Liver (tissue), 8 donors: ENCODE measurements at regions not wholly inside any gene's neighbourhood (a gene's known extent, or its start where the extent isn't known, plus 50 kb on each side); places are given as distances from the start of the nearest gene placed in this dataset.

Experiments
- DNase-seq: peaks from one replicate; pipeline ENCODE4 v3.0.0-alpha.2; 2017; ENCODE audit warnings: low spot score
- H3K27ac ChIP-seq, 2 donors: one replicate each; pipeline ENCODE4 v1.7.0; 2013; ENCODE audit warnings: inconsistent platforms in 2 of 2, low read length in 2 of 2, control low read depth in 1 of 2, low read depth in 1 of 2, mild to moderate bottlenecking in 1 of 2
- H3K27me3 ChIP-seq, 4 donors: one replicate each; pipeline versions ENCODE4 v1.6.1 to v1.7.0; 2013; ENCODE audit warnings: low read length in 3 of 4, inconsistent platforms in 1 of 4, mild to moderate bottlenecking in 1 of 4, moderate library complexity in 1 of 4; ENCODE audit not compliant: control insufficient read depth in 4 of 4, insufficient read depth in 4 of 4
- H3K36me3 ChIP-seq, 4 donors: one replicate each; pipeline versions ENCODE4 v1.6.1 to v1.7.0; 2013; ENCODE audit warnings: low read length in 3 of 4, mild to moderate bottlenecking in 3 of 4, low read depth in 1 of 4, moderate library complexity in 1 of 4; ENCODE audit not compliant: control insufficient read depth in 4 of 4, insufficient read depth in 3 of 4
- H3K4me1 ChIP-seq, 4 donors: one replicate each; pipeline versions ENCODE4 v1.6.1 to v1.7.0; 2013; ENCODE audit warnings: low read length in 3 of 4, mild to moderate bottlenecking in 3 of 4, moderate library complexity in 1 of 4; ENCODE audit not compliant: control insufficient read depth in 4 of 4, insufficient read depth in 4 of 4
- H3K4me3 ChIP-seq, 3 donors: one replicate each; pipeline versions ENCODE4 v1.6.1 to v1.7.0; 2013; ENCODE audit warnings: low read length in 3 of 3, control low read depth in 1 of 3, low read depth in 1 of 3, mild to moderate bottlenecking in 1 of 3
- H3K9ac ChIP-seq, 2 donors: one replicate each; pipeline ENCODE4 v1.7.0; 2013; ENCODE audit warnings: low read length in 2 of 2, mild to moderate bottlenecking in 2 of 2, moderate library complexity in 2 of 2, control low read depth in 1 of 2, low read depth in 1 of 2
- H3K9me3 ChIP-seq, 4 donors: one replicate each; pipeline versions ENCODE4 v1.6.1 to v1.7.0; 2013; ENCODE audit warnings: low read length in 3 of 4; ENCODE audit not compliant: control insufficient read depth in 4 of 4
- ATF3 ChIP-seq: IDR thresholded peaks from 2 replicates; pipeline ENCODE4 v1.6.1; 2016; ENCODE audit warnings: antibody characterized with exemption
- CTCF ChIP-seq: fragments of 150-350 bp; IDR thresholded peaks from 2 replicates; pipeline ENCODE4 v1.5.1; 2017; ENCODE audit warnings: improper control_type of control experiment, low read depth, low read length; ENCODE audit not compliant: missing input control
- FOXA1 ChIP-seq: IDR thresholded peaks from 2 replicates; pipeline ENCODE4 v1.6.1; 2016; ENCODE audit warnings: antibody characterized with exemption
- FOXA2 ChIP-seq: IDR thresholded peaks from 2 replicates; pipeline ENCODE4 v1.6.1; 2016; ENCODE audit warnings: antibody characterized with exemption
- GABPA ChIP-seq, 2 donors: IDR thresholded peaks in 1 of 2; conservative IDR thresholded peaks in 1 of 2; 2 replicates each; pipeline ENCODE4 v1.6.1; 2016; ENCODE audit warnings: antibody characterized with exemption in 2 of 2, mild to moderate bottlenecking in 1 of 2, moderate library complexity in 1 of 2
- HNF4A ChIP-seq, 2 donors: conservative IDR thresholded peaks; 2 replicates each; pipeline ENCODE4 v1.6.1; 2016; ENCODE audit warnings: antibody characterized with exemption in 2 of 2, mild to moderate bottlenecking in 2 of 2
- HNF4G ChIP-seq: IDR thresholded peaks from 2 replicates; pipeline ENCODE4 v1.6.1; 2016; ENCODE audit warnings: antibody characterized with exemption
- MAX ChIP-seq: IDR thresholded peaks from 2 replicates; pipeline ENCODE4 v1.6.1; 2016; ENCODE audit warnings: antibody characterized with exemption
- NR2F2 ChIP-seq: IDR thresholded peaks from 2 replicates; pipeline ENCODE4 v1.6.1; 2016; ENCODE audit warnings: antibody characterized with exemption
- REST ChIP-seq: IDR thresholded peaks from 2 replicates; pipeline ENCODE4 v1.6.1; 2016; ENCODE audit warnings: antibody characterized with exemption, mild to moderate bottlenecking
- SP1 ChIP-seq: IDR thresholded peaks from 2 replicates; pipeline ENCODE4 v1.6.1; 2018; ENCODE audit warnings: antibody characterized with exemption, mild to moderate bottlenecking
- TAF1 ChIP-seq: conservative IDR thresholded peaks from 2 replicates; pipeline ENCODE4 v1.6.1; 2016; ENCODE audit warnings: antibody characterized with exemption, mild to moderate bottlenecking
- YY1 ChIP-seq: IDR thresholded peaks from 2 replicates; pipeline ENCODE4 v1.6.1; 2016; ENCODE audit warnings: antibody characterized with exemption, mild to moderate bottlenecking
- ZBTB33 ChIP-seq: IDR thresholded peaks from 2 replicates; pipeline ENCODE4 v1.6.1; 2016; ENCODE audit warnings: antibody characterized with exemption
- WGBS: extraction: QIAGEN DNeasy Blood & Tissue Kit; methylation state at CpG from one replicate; pipeline ENCODE4 v1.1.7; 2013; 5-methylcytosine and 5-hydroxymethylcytosine counted together
- donor health status: healthy.
- donor health status: healthy.
- donor health status: healthy.
- donor health status: healthy.
- donor health status: healthy.

- no peak for TF ChIP-seq GABPA (IDR thresholded peaks at IDR 0.05 in 1 of 2, conservative IDR thresholded peaks at IDR 0.05 in 1 of 2)
- TF ChIP-seq TAF1: no peak
- no peak for TF ChIP-seq REST
- no peak for TF ChIP-seq MAX
- no peak for TF ChIP-seq FOXA2
- TF ChIP-seq ZBTB33: no peak
- no peak for TF ChIP-seq FOXA1
- no peak for TF ChIP-seq HNF4G
- TF ChIP-seq SP1: no peak
- no peak for TF ChIP-seq ATF3
- Histone ChIP-seq H3K27ac (peak overlapping the region in 1 of 2 donors; percentile 63), H3K9me3 (no peaks in the 10 kb centered on the region), H3K4me1 (no peaks in the 10 kb centered on the region), H3K27me3 (no peaks in the 10 kb centered on the region), H3K4me3 (no peak overlapping the region), H3K9ac (no peak overlapping the region), H3K36me3 (no peaks in the 10 kb centered on the region)
- 80% methylated on average over 3 of the region's 3 CpGs for WGBS
- DNase-seq: no peak
These were observed 180.9 kb upstream of the ANKRD55 start for GRCh38 chr5:56414066-56414465.

- Histone ChIP-seq H3K9me3 (no peaks in the 10 kb centered on the region), H3K27ac (peak overlapping the region in 1 of 2 donors; percentile 7), H3K27me3 (no peaks in the 10 kb centered on the region), H3K36me3 (no peaks in the 10 kb centered on the region), H3K4me1 (no peaks in the 10 kb centered on the region), H3K4me3 (no peak overlapping the region), H3K9ac (no peak overlapping the region)
- no peak for DNase-seq
- WGBS: 67% methylated on average over 4 of the region's 4 CpGs
- TF ChIP-seq CTCF (no peak), YY1 (no peak), SP1 (no peak), HNF4A (conservative IDR thresholded peaks at IDR 0.05) (no peak), GABPA (IDR thresholded peaks at IDR 0.05 in 1 of 2, conservative IDR thresholded peaks at IDR 0.05 in 1 of 2) (no peak), NR2F2 (no peak), HNF4G (no peak), TAF1 (no peak), REST (no peak), ATF3 (no peak), FOXA2 (no peak), ZBTB33 (no peak)
These were observed 180.4 kb upstream of the ANKRD55 start for GRCh38 chr5:56413546-56413945.
